Panc1 (cell line): ENCODE measurements at regions not wholly inside any gene's neighbourhood (a gene's known extent, or its start where the extent isn't known, plus 50 kb on each side); places are given as distances from the start of the nearest gene placed in this dataset.

Source experiments
- ATAC-seq: fragments of 200-7000 bp; cut with Tn5 transposase; 2 replicates; pipeline ENCODE4 v1.9.1; 2020; ENCODE audit warnings: mild to moderate bottlenecking, moderate library complexity
- BruUV-seq: library from RNA; stranded (reverse); fragments of 400-500 nt; replicated peaks from 2 replicates; lab custom pipeline; 2021; lab: Mats Ljungman, UMichigan
- CTCF ChIA-PET: fragments of 300-600 bp; sonication (Branson Sonifier 250); formaldehyde crosslinking; loops from one replicate; lab custom pipeline; 2022; ENCODE audit warnings: antibody characterized with exemption; lab: Charles Lee
- POLR2A ChIA-PET: fragments of 300-600 bp; sonication (Branson Sonifier 250); formaldehyde crosslinking; loops from one replicate; lab custom pipeline; 2022; ENCODE audit warnings: antibody characterized with exemption; lab: Charles Lee
- DNase-seq: peaks from one replicate; pipeline ENCODE4 v3.0.0-alpha.2; 2010; ENCODE audit warnings: low read depth, low spot score
- H3K27ac ChIP-seq: 2 replicates; pipeline ENCODE4 v1.5.1; 2011; ENCODE audit warnings: mild to moderate bottlenecking, low read length, inconsistent platforms
- H3K27me3 ChIP-seq: fragments of 200-500 bp; sonication (Bioruptor generic); 2 replicates; pipeline ENCODE4 v1.6.0; 2014; ENCODE audit warnings: low read length, inconsistent platforms; ENCODE audit not compliant: control insufficient read depth, insufficient read depth
- H3K36me3 ChIP-seq: fragments of 200-500 bp; sonication (Bioruptor generic); 2 replicates; pipeline ENCODE4 v1.5.1; 2014; ENCODE audit warnings: inconsistent platforms, mild to moderate bottlenecking, low read length, moderate library complexity; ENCODE audit not compliant: control insufficient read depth, insufficient read depth
- H3K4me1 ChIP-seq: 2 replicates; pipeline ENCODE4 v1.5.1; 2011; ENCODE audit warnings: inconsistent platforms, mild to moderate bottlenecking, low read length, moderate library complexity; ENCODE audit not compliant: control insufficient read depth, insufficient read depth
- H3K4me3 ChIP-seq, 2 experiments: 2 replicates each; pipeline ENCODE4 v1.5.1; 2011 to 2012; ENCODE audit warnings: low read depth in 2 of 2, low read length in 2 of 2, mild to moderate bottlenecking in 2 of 2, inconsistent platforms in 1 of 2, moderate library complexity in 1 of 2
- H3K9me3 ChIP-seq: fragments of 200-500 bp; sonication (Bioruptor generic); 2 replicates; pipeline ENCODE4 v1.5.1; 2014; ENCODE audit warnings: low read depth, mild to moderate bottlenecking, inconsistent platforms, low read length, moderate library complexity; ENCODE audit not compliant: control insufficient read depth, insufficient read depth
- POLR2AphosphoS5 ChIP-seq: IDR thresholded peaks from 2 replicates; pipeline ENCODE4 v1.6.1; 2012; ENCODE audit warnings: mild to moderate bottlenecking, low read depth, low read length, moderate library complexity
- SIN3A ChIP-seq: IDR thresholded peaks from 2 replicates; pipeline ENCODE4 v1.6.1; 2012; ENCODE audit warnings: low read depth, mild to moderate bottlenecking, low read length, moderate library complexity, borderline replicate concordance; ENCODE audit not compliant: insufficient read depth
- TCF7L2 ChIP-seq: IDR thresholded peaks from 2 replicates; pipeline ENCODE4 v1.6.1; 2011; ENCODE audit warnings: mild to moderate bottlenecking, low read depth, low read length, inconsistent platforms
- in situ Hi-C: cut with HindIII; loops from 2 replicates; pipeline ENCODE4 v1.10.0; 2016; ENCODE audit warnings: low sequenced_read_pairs, low pct_unique_long_range_greater_than_20kb
- intact Hi-C: fragments of 100-400 bp; cut with micrococcal nuclease; formaldehyde crosslinking; loops from one replicate; pipeline ENCODE4 v1.10.0; 2022; ENCODE audit not compliant: unreplicated experiment
- TF ChIP-seq, protein P1 (sequence below), 2 experiments: IDR thresholded peaks; 2 replicates each; pipeline ENCODE4 v1.6.1; 2011 to 2012; ENCODE audit warnings: low read depth in 2 of 2, control low read depth in 1 of 2, low read length in 1 of 2, mild to moderate bottlenecking in 1 of 2, moderate library complexity in 1 of 2; ENCODE audit not compliant: insufficient read depth in 1 of 2
- TF ChIP-seq, protein P2 (sequence below): fragments of 450-650 bp; IDR thresholded peaks from 2 replicates; pipeline ENCODE4 v1.5.1; 2017; ENCODE audit warnings: mild to moderate bottlenecking

DNA sequence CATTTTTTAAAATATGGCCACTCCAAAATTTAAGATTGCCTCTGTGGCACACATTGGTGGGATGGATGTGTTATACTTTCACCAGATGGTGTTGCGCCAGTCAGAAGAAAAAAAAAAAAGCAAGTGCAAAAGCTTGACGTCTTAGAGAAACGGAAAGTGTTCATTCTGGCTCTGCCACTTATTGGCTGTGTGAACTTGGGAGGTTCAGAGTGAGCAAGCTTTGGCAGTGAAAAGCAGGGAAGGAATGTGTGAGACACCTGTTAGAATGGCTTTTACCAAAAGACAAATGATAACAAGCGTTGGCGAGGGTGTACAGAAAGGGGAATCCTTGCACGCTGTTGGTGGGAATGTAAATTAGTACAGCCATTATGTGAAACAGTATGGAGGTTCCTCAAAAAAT lies 298.0 kb downstream of the TMEM114 start:
- Histone ChIP-seq H3K36me3 (no peaks in the 10 kb centered on the region), H3K27ac (no peak overlapping the region), H3K4me1 (no peaks in the 10 kb centered on the region), H3K27me3 (no peaks in the 10 kb centered on the region), H3K9me3 (no peaks in the 10 kb centered on the region), H3K4me3 (no peak overlapping the region)
- POLR2A ChIA-PET, result interaction anchor here (0.6 kb wide), 1 partner anchor 12 kb away, joined by 7 read pairs; no protein-coding TSS in a partner anchor
- no peak for DNase-seq
- TF ChIP-seq, protein P1, sequence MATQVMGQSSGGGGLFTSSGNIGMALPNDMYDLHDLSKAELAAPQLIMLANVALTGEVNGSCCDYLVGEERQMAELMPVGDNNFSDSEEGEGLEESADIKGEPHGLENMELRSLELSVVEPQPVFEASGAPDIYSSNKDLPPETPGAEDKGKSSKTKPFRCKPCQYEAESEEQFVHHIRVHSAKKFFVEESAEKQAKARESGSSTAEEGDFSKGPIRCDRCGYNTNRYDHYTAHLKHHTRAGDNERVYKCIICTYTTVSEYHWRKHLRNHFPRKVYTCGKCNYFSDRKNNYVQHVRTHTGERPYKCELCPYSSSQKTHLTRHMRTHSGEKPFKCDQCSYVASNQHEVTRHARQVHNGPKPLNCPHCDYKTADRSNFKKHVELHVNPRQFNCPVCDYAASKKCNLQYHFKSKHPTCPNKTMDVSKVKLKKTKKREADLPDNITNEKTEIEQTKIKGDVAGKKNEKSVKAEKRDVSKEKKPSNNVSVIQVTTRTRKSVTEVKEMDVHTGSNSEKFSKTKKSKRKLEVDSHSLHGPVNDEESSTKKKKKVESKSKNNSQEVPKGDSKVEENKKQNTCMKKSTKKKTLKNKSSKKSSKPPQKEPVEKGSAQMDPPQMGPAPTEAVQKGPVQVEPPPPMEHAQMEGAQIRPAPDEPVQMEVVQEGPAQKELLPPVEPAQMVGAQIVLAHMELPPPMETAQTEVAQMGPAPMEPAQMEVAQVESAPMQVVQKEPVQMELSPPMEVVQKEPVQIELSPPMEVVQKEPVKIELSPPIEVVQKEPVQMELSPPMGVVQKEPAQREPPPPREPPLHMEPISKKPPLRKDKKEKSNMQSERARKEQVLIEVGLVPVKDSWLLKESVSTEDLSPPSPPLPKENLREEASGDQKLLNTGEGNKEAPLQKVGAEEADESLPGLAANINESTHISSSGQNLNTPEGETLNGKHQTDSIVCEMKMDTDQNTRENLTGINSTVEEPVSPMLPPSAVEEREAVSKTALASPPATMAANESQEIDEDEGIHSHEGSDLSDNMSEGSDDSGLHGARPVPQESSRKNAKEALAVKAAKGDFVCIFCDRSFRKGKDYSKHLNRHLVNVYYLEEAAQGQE (IDR thresholded peaks at IDR 0.05; ENCODE audit: insufficient read depth in 1 of 2, low read depth in 2 of 2, low read length in 1 of 2), result no peak
- TF ChIP-seq POLR2AphosphoS5 (no peak), SIN3A (no peak), TCF7L2 (no peak)
- TF ChIP-seq, protein P2, sequence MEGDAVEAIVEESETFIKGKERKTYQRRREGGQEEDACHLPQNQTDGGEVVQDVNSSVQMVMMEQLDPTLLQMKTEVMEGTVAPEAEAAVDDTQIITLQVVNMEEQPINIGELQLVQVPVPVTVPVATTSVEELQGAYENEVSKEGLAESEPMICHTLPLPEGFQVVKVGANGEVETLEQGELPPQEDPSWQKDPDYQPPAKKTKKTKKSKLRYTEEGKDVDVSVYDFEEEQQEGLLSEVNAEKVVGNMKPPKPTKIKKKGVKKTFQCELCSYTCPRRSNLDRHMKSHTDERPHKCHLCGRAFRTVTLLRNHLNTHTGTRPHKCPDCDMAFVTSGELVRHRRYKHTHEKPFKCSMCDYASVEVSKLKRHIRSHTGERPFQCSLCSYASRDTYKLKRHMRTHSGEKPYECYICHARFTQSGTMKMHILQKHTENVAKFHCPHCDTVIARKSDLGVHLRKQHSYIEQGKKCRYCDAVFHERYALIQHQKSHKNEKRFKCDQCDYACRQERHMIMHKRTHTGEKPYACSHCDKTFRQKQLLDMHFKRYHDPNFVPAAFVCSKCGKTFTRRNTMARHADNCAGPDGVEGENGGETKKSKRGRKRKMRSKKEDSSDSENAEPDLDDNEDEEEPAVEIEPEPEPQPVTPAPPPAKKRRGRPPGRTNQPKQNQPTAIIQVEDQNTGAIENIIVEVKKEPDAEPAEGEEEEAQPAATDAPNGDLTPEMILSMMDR, result no peak
- intact Hi-C loops, result no loop called here
- in situ Hi-C loops, result no loop called here
- CTCF ChIA-PET, result no interaction called here
- ATAC-seq, result no peak
- no TSS peak for BruUV-seq

DNA sequence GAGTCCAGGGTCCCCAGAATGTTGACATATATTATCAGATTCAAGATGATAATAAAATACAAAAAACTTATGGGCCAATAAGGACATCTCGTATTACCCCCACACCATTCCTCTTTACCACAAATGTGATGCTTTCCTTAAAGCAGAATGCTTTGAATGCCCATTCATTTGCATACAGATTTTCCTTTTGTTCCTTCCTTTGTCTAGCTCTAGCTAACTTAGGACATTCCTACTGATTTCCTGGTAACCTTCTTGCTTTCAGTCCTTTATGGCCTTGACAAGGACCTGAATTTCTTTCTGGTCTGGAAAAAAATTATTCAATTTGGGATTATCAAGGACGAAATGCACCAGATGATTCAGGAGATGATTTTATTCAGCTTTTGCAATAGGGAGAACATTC lies 304.0 kb downstream of the TMEM114 start:
- Histone ChIP-seq H3K9me3 (no peaks in the 10 kb centered on the region), H3K27me3 (no peaks in the 10 kb centered on the region), H3K4me3 (no peak overlapping the region), H3K4me1 (no peaks in the 10 kb centered on the region), H3K27ac (no peak overlapping the region), H3K36me3 (no peaks in the 10 kb centered on the region)
- TF ChIP-seq POLR2AphosphoS5, result no peak
- no peak for TF ChIP-seq TCF7L2
- no peak for TF ChIP-seq SIN3A
- TF ChIP-seq, protein P1 (IDR thresholded peaks at IDR 0.05; ENCODE audit: insufficient read depth in 1 of 2, low read depth in 2 of 2, low read length in 1 of 2), result no peak
- TF ChIP-seq, protein P2, result no peak
- no TSS peak for BruUV-seq
- ChIA-PET CTCF (no interaction called here), POLR2A (no interaction called here)
- no peak for ATAC-seq
- DNase-seq, result no peak
- intact Hi-C loops (no loop called here), in situ Hi-C loops (no loop called here)
